HepG2 (cell line): ENCODE measurements at regions not wholly inside any gene's neighbourhood (a gene's known extent, or its start where the extent isn't known, plus 50 kb on each side); places are given as distances from the start of the nearest gene placed in this dataset.

ENCODE experiments used
- ARNT2 ChIP-seq: sonication (generic); formaldehyde crosslinking; IDR thresholded peaks from 2 replicates; pipeline ENCODE4 v1.8.0; 2022; ENCODE audit warnings: mild to moderate bottlenecking, low read depth, missing genetic modification reagents, moderate library complexity
- ASH2L ChIP-seq: fragments of 300-600, 200-600 bp; sonication (generic); IDR thresholded peaks from 2 replicates; pipeline ENCODE4 v1.7.0; 2017; ENCODE audit warnings: low read depth, mild to moderate bottlenecking, moderate library complexity, mixed read lengths, low read length; ENCODE audit not compliant: insufficient read length
- CEBPG ChIP-seq: IDR thresholded peaks from 2 replicates; pipeline ENCODE4 v1.6.1; 2016
- EED ChIP-seq: sonication (generic); formaldehyde crosslinking; IDR thresholded peaks from 2 replicates; pipeline ENCODE4 v1.5.0; 2020; ENCODE audit warnings: mild to moderate bottlenecking, missing genetic modification reagents
- JARID2 ChIP-seq: sonication (generic); formaldehyde crosslinking; IDR thresholded peaks from 2 replicates; pipeline ENCODE4 v1.8.1; 2023; ENCODE audit warnings: missing genetic modification reagents, inconsistent platforms; ENCODE audit not compliant: insufficient replicate concordance
- KDM2A ChIP-seq: sonication (generic); formaldehyde crosslinking; IDR thresholded peaks from 2 replicates; pipeline ENCODE4 v1.4.0; 2020; ENCODE audit warnings: low read depth, missing genetic modification reagents, borderline replicate concordance
- KDM6A ChIP-seq: IDR thresholded peaks from 2 replicates; pipeline ENCODE4 v1.6.1; 2016; ENCODE audit warnings: low read depth
- MEF2D ChIP-seq: sonication (generic); formaldehyde crosslinking; IDR thresholded peaks from 2 replicates; pipeline ENCODE4 v1.5.1; 2020; ENCODE audit warnings: mild to moderate bottlenecking, missing genetic modification reagents
- MIXL1 ChIP-seq: IDR thresholded peaks from 2 replicates; pipeline ENCODE4 v1.6.1; 2016
- NCOA2 ChIP-seq: sonication (generic); formaldehyde crosslinking; IDR thresholded peaks from 2 replicates; pipeline ENCODE4 v1.8.0; 2022; ENCODE audit warnings: inconsistent platforms
- NR2F1 ChIP-seq, 2 experiments: fragments of 450-650 bp in 1 of 2; formaldehyde crosslinking in 1 of 2; IDR thresholded peaks; 2 replicates each; pipeline versions ENCODE4 v1.5.0 to v1.6.1; 2016 to 2020; ENCODE audit warnings: mild to moderate bottlenecking in 1 of 2, missing compliant biosample characterization in 1 of 2, missing genetic modification reagents in 1 of 2, moderate library complexity in 1 of 2
- REPIN1 ChIP-seq: sonication (generic); formaldehyde crosslinking; IDR thresholded peaks from 2 replicates; pipeline ENCODE4 v1.8.0; 2022; ENCODE audit warnings: missing genetic modification reagents, low read depth, mild to moderate bottlenecking, borderline replicate concordance
- SSRP1 ChIP-seq: IDR thresholded peaks from 2 replicates; pipeline ENCODE4 v1.6.1; 2016; ENCODE audit warnings: control low read depth
- SYNCRIP ChIP-seq: fragments of 200-400 bp; formaldehyde crosslinking; IDR thresholded peaks from 2 replicates; pipeline ENCODE4 v1.6.1; 2018; ENCODE audit warnings: mild to moderate bottlenecking, low read depth, low read length; ENCODE audit not compliant: insufficient read depth
- TBL1XR1 ChIP-seq: fragments of 150-350 bp; IDR thresholded peaks from 2 replicates; pipeline ENCODE4 v1.6.1; 2014; ENCODE audit warnings: borderline replicate concordance, low read length; ENCODE audit not compliant: partially characterized antibody
- THAP11 ChIP-seq: IDR thresholded peaks from 2 replicates; pipeline ENCODE4 v1.6.1; 2016; ENCODE audit warnings: missing biosample characterization, missing genetic modification reagents
- ZBTB42 ChIP-seq: sonication (generic); formaldehyde crosslinking; IDR thresholded peaks from 2 replicates; pipeline ENCODE4 v1.5.0; 2020; ENCODE audit warnings: mild to moderate bottlenecking, missing genetic modification reagents
- ZFP41 ChIP-seq: sonication (generic); formaldehyde crosslinking; IDR thresholded peaks from 2 replicates; pipeline ENCODE4 v1.4.0; 2020; ENCODE audit warnings: mild to moderate bottlenecking, missing genetic modification reagents, borderline replicate concordance
- ZNF20 ChIP-seq: sonication (generic); formaldehyde crosslinking; IDR thresholded peaks from 2 replicates; pipeline ENCODE4 v1.4.0; 2020; ENCODE audit warnings: mild to moderate bottlenecking, moderate library complexity, missing genetic modification reagents
- ZNF350 ChIP-seq: sonication (generic); formaldehyde crosslinking; IDR thresholded peaks from 2 replicates; pipeline ENCODE4 v1.4.0; 2020; ENCODE audit warnings: mild to moderate bottlenecking, low read depth, missing genetic modification reagents, borderline replicate concordance
- ZNF430 ChIP-seq: sonication (generic); formaldehyde crosslinking; IDR thresholded peaks from 2 replicates; pipeline ENCODE4 v1.9.0; 2021; ENCODE audit warnings: mild to moderate bottlenecking, missing genetic modification reagents
- ZNF766 ChIP-seq: sonication (generic); formaldehyde crosslinking; IDR thresholded peaks from 2 replicates; pipeline ENCODE4 v1.5.0; 2020; ENCODE audit warnings: missing genetic modification reagents, borderline replicate concordance
- ZSCAN20 ChIP-seq: sonication (generic); formaldehyde crosslinking; IDR thresholded peaks from 2 replicates; pipeline ENCODE4 v1.4.0; 2020; ENCODE audit warnings: missing genetic modification reagents, mild to moderate bottlenecking, borderline replicate concordance
- TF ChIP-seq, protein P1 (sequence below): sonication (generic); formaldehyde crosslinking; IDR thresholded peaks from 2 replicates; pipeline ENCODE4 v1.4.0; 2020; ENCODE audit warnings: mild to moderate bottlenecking, missing genetic modification reagents, borderline replicate concordance
- TF ChIP-seq, protein P2 (sequence below): sonication (generic); formaldehyde crosslinking; IDR thresholded peaks from 2 replicates; pipeline ENCODE4 v1.4.0; 2020; ENCODE audit warnings: missing genetic modification reagents
- TF ChIP-seq, protein P3 (sequence below): sonication (generic); formaldehyde crosslinking; IDR thresholded peaks from 2 replicates; pipeline ENCODE4 v1.8.0; 2022; ENCODE audit warnings: mild to moderate bottlenecking, missing genetic modification reagents, moderate library complexity

DNA sequence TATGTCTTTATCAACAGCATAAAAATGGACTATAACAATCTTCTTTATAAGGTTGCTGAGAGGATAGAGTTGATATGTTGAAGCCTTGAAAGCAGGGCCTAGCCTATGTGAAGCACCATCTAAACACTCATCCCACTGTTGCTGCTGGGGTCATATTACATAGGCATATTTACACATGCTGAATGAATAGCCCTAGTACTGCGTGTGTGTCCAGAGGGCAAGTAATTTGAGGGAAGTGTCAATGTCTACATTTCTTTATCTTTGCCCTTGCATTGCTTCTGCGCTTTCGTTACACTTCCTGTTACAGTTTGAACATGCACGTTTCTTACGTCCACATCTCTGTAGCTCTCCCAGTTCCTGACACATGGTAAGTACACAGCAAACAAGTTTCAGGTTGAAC is 280.3 kb upstream of the ATP5MC3 start (continued):
- TF ChIP-seq, protein P1, sequence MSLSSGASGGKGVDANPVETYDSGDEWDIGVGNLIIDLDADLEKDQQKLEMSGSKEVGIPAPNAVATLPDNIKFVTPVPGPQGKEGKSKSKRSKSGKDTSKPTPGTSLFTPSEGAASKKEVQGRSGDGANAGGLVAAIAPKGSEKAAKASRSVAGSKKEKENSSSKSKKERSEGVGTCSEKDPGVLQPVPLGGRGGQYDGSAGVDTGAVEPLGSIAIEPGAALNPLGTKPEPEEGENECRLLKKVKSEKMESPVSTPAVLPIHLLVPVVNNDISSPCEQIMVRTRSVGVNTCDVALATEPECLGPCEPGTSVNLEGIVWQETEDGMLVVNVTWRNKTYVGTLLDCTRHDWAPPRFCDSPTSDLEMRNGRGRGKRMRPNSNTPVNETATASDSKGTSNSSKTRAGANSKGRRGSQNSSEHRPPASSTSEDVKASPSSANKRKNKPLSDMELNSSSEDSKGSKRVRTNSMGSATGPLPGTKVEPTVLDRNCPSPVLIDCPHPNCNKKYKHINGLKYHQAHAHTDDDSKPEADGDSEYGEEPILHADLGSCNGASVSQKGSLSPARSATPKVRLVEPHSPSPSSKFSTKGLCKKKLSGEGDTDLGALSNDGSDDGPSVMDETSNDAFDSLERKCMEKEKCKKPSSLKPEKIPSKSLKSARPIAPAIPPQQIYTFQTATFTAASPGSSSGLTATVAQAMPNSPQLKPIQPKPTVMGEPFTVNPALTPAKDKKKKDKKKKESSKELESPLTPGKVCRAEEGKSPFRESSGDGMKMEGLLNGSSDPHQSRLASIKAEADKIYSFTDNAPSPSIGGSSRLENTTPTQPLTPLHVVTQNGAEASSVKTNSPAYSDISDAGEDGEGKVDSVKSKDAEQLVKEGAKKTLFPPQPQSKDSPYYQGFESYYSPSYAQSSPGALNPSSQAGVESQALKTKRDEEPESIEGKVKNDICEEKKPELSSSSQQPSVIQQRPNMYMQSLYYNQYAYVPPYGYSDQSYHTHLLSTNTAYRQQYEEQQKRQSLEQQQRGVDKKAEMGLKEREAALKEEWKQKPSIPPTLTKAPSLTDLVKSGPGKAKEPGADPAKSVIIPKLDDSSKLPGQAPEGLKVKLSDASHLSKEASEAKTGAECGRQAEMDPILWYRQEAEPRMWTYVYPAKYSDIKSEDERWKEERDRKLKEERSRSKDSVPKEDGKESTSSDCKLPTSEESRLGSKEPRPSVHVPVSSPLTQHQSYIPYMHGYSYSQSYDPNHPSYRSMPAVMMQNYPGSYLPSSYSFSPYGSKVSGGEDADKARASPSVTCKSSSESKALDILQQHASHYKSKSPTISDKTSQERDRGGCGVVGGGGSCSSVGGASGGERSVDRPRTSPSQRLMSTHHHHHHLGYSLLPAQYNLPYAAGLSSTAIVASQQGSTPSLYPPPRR, result peak; percentile 96
- no peak for TF ChIP-seq ZBTB42 (CRISPR knock-in tag)
- peak; percentile 43; the same call in 1 of the 2 replicates for TF ChIP-seq CEBPG
- no peak for TF ChIP-seq EED (CRISPR knock-in tag)
- TF ChIP-seq SSRP1 (CRISPR knock-in tag), result no peak
- no peak for TF ChIP-seq TBL1XR1
- no peak for TF ChIP-seq JARID2 (CRISPR knock-in tag)
- TF ChIP-seq, protein P2, sequence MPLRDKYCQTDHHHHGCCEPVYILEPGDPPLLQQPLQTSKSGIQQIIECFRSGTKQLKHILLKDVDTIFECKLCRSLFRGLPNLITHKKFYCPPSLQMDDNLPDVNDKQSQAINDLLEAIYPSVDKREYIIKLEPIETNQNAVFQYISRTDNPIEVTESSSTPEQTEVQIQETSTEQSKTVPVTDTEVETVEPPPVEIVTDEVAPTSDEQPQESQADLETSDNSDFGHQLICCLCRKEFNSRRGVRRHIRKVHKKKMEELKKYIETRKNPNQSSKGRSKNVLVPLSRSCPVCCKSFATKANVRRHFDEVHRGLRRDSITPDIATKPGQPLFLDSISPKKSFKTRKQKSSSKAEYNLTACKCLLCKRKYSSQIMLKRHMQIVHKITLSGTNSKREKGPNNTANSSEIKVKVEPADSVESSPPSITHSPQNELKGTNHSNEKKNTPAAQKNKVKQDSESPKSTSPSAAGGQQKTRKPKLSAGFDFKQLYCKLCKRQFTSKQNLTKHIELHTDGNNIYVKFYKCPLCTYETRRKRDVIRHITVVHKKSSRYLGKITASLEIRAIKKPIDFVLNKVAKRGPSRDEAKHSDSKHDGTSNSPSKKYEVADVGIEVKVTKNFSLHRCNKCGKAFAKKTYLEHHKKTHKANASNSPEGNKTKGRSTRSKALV, result no peak
- TF ChIP-seq THAP11 (CRISPR knock-in tag), result no peak
- no peak for TF ChIP-seq ZNF350 (CRISPR knock-in tag)
- no peak for TF ChIP-seq ARNT2 (CRISPR knock-in tag)
- TF ChIP-seq ASH2L, result no peak
- TF ChIP-seq, protein P3, sequence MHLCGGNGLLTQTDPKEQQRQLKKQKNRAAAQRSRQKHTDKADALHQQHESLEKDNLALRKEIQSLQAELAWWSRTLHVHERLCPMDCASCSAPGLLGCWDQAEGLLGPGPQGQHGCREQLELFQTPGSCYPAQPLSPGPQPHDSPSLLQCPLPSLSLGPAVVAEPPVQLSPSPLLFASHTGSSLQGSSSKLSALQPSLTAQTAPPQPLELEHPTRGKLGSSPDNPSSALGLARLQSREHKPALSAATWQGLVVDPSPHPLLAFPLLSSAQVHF (CRISPR knock-in tag), result no peak
- no peak for TF ChIP-seq ZNF766
- TF ChIP-seq ZFP41, result no peak
- no peak for TF ChIP-seq KDM2A (CRISPR knock-in tag)
- TF ChIP-seq ZSCAN20 (CRISPR knock-in tag), result no peak
- TF ChIP-seq SYNCRIP, result no peak
- TF ChIP-seq KDM6A (CRISPR knock-in tag), result 0 out of 2 replicates have a peak, but pooled peaks have one; percentile 29
- TF ChIP-seq ZNF20, result no peak
- peak; percentile 45; the same call in 1 of the 2 replicates for TF ChIP-seq NCOA2 (CRISPR knock-in tag)
- TF ChIP-seq NR2F1 (CRISPR knock-in tag; IDR thresholded peaks at IDR 0.05), result peak; percentile 56 to 67; a peak in 2 of 4 replicates
- no peak for TF ChIP-seq MEF2D (CRISPR knock-in tag)
- TF ChIP-seq MIXL1 (CRISPR knock-in tag), result peak; percentile 77; the same call in 1 of the 2 replicates
- TF ChIP-seq REPIN1 (CRISPR knock-in tag), result peak; percentile 69
- TF ChIP-seq ZNF430 (CRISPR knock-in tag), result no peak
